PC-9 (cell line): ENCODE measurements at regions not wholly inside any gene's neighbourhood (a gene's known extent, or its start where the extent isn't known, plus 50 kb on each side); places are given as distances from the start of the nearest gene placed in this dataset.

Source experiments
- BruUV-seq: library from RNA; stranded (reverse); fragments of 400-500 nt; replicated peaks from 2 replicates; lab custom pipeline; 2021; lab: Mats Ljungman, UMichigan
- CTCF ChIA-PET: fragments of 300-600 bp; sonication (Branson Sonifier 250); formaldehyde crosslinking; loops from one replicate; lab custom pipeline; 2022; ENCODE audit warnings: antibody characterized with exemption; lab: Charles Lee
- POLR2A ChIA-PET: fragments of 300-600 bp; sonication (Branson Sonifier 250); formaldehyde crosslinking; loops from one replicate; lab custom pipeline; 2022; ENCODE audit warnings: antibody characterized with exemption; ENCODE audit not compliant: unreplicated experiment; lab: Charles Lee
- DNase-seq, 2 experiments: peaks; one replicate each; pipeline versions ENCODE4 v3.0.0 to v3.0.0-alpha.2; 2015 to 2022; ENCODE audit warnings: mixed read lengths in 1 of 2
- H2AFZ ChIP-seq: fragments of 200-600 bp; sonication (generic); 2 replicates; pipeline ENCODE4 v1.8.1; 2017; ENCODE audit warnings: antibody characterized with exemption
- H3F3A ChIP-seq: fragments of 200-600 bp; sonication (generic); 2 replicates; pipeline ENCODE4 v1.8.1; 2017; ENCODE audit warnings: antibody characterized with exemption, mild to moderate bottlenecking, low read depth; ENCODE audit not compliant: insufficient read depth
- H3K27ac ChIP-seq: fragments of 200-600 bp; sonication (generic); 2 replicates; pipeline ENCODE4 v1.6.1; 2016; ENCODE audit warnings: mixed run types
- H3K27me3 ChIP-seq: fragments of 200-600 bp; sonication (generic); 2 replicates; pipeline ENCODE4 v1.6.1; 2016; ENCODE audit warnings: low read depth, mixed run types; ENCODE audit not compliant: insufficient read depth
- H3K36me3 ChIP-seq: fragments of 200-600 bp; sonication (generic); 2 replicates; pipeline ENCODE4 v1.6.1; 2016; ENCODE audit warnings: low read depth, mixed run types
- H3K4me1 ChIP-seq: fragments of 200-600 bp; sonication (generic); replicated peaks from 2 replicates; pipeline ENCODE4 v1.6.1; 2016; ENCODE audit warnings: mixed run types; ENCODE audit not compliant: insufficient read depth
- H3K4me2 ChIP-seq: fragments of 200-600 bp; sonication (generic); 2 replicates; pipeline ENCODE4 v1.6.1; 2017; ENCODE audit warnings: mixed run types
- H3K4me3 ChIP-seq: fragments of 200-600 bp; sonication (generic); 2 replicates; pipeline ENCODE4 v1.6.1; 2016; ENCODE audit warnings: mixed run types
- H3K79me2 ChIP-seq: fragments of 200-600 bp; sonication (generic); 2 replicates; pipeline ENCODE4 v1.6.1; 2017; ENCODE audit warnings: low read depth, mixed run types
- H3K9me2 ChIP-seq: fragments of 200-600 bp; sonication (generic); 2 replicates; pipeline ENCODE4 v1.8.1; 2017; ENCODE audit warnings: mild to moderate bottlenecking; ENCODE audit not compliant: insufficient read depth
- H3K9me3 ChIP-seq: fragments of 200-600 bp; sonication (generic); 2 replicates; pipeline ENCODE4 v1.8.1; 2016; ENCODE audit warnings: low read depth; ENCODE audit not compliant: insufficient read depth
- H4K20me1 ChIP-seq: fragments of 200-600 bp; sonication (generic); 2 replicates; pipeline ENCODE4 v1.8.1; 2017; ENCODE audit not compliant: insufficient read depth
- CTCF ChIP-seq: fragments of 200-600 bp; sonication (generic); conservative IDR thresholded peaks from 2 replicates; pipeline ENCODE4 v1.6.1; 2017; ENCODE audit warnings: mixed run types, antibody characterized with exemption, mild to moderate bottlenecking, moderate library complexity
- EZH2 ChIP-seq: fragments of 200-600 bp; sonication (generic); IDR thresholded peaks from 2 replicates; pipeline ENCODE4 v1.8.0; 2017; ENCODE audit warnings: antibody characterized with exemption, low read depth
- intact Hi-C: fragments of 100-400 bp; cut with micrococcal nuclease; formaldehyde crosslinking; loops from one replicate; pipeline ENCODE4 v1.10.0; 2022; ENCODE audit not compliant: unreplicated experiment

GRCh38 chrX:78437621-78438020 is 110.2 kb upstream of the CYSLTR1 start:
- ChIA-PET POLR2A (no interaction called here), CTCF (no interaction called here)
- Histone ChIP-seq H4K20me1 (no peaks in the 10 kb centered on the region), H3K9me3 (no peaks in the 10 kb centered on the region), H3K27me3 (no peaks in the 10 kb centered on the region), H3K79me2 (no peaks in the 10 kb centered on the region), H3K36me3 (no peaks in the 10 kb centered on the region), H3K27ac (no peak overlapping the region), H3K4me2 (no peak overlapping the region), H2AFZ (no peak overlapping the region), H3F3A (no peaks in the 10 kb centered on the region), H3K4me1 (no peaks in the 10 kb centered on the region), H3K9me2 (no peaks in the 10 kb centered on the region), H3K4me3 (no peak overlapping the region)
- no peak for DNase-seq
- intact Hi-C loops = no loop called here
- BruUV-seq = no TSS peak
- TF ChIP-seq CTCF (no peak), EZH2 (no peak)

- H3K27ac ChIP-seq = no peak overlapping the region
- H3K27me3 ChIP-seq = no peaks in the 10 kb centered on the region
- no peaks in the 10 kb centered on the region for H3F3A ChIP-seq
- H4K20me1 ChIP-seq = no peaks in the 10 kb centered on the region
- no TSS peak for BruUV-seq
- H3K36me3 ChIP-seq = no peaks in the 10 kb centered on the region
- H3K9me3 ChIP-seq = no peaks in the 10 kb centered on the region
- H3K9me2 ChIP-seq = no peaks in the 10 kb centered on the region
- H3K4me2 ChIP-seq = no peak overlapping the region
- ChIA-PET CTCF (no interaction called here), POLR2A (no interaction called here)
- H3K4me3 ChIP-seq = no peak overlapping the region
- TF ChIP-seq EZH2 (no peak), CTCF (no peak)
- intact Hi-C loops = no loop called here
- DNase-seq = no peak
- no peak overlapping the region for H2AFZ ChIP-seq
- no peaks in the 10 kb centered on the region for H3K4me1 ChIP-seq
- no peaks in the 10 kb centered on the region for H3K79me2 ChIP-seq
These were observed 101.8 kb upstream of the CYSLTR1 start for GRCh38 chrX:78429172-78429571.

GRCh38 chrX:78388663-78389062 is 61.3 kb upstream of the CYSLTR1 start:
- Histone ChIP-seq H3K9me3 (no peaks in the 10 kb centered on the region), H3K9me2 (no peaks in the 10 kb centered on the region), H3K27me3 (no peaks in the 10 kb centered on the region), H2AFZ (no peak overlapping the region), H3K27ac (no peak overlapping the region), H3K4me1 (no peaks in the 10 kb centered on the region), H3F3A (no peaks in the 10 kb centered on the region), H3K4me3 (no peak overlapping the region), H4K20me1 (no peaks in the 10 kb centered on the region), H3K36me3 (no peaks in the 10 kb centered on the region), H3K4me2 (no peak overlapping the region), H3K79me2 (no peaks in the 10 kb centered on the region)
- DNase-seq = no peak
- BruUV-seq = no TSS peak
- POLR2A ChIA-PET = no interaction called here
- intact Hi-C loops = no loop called here
- TF ChIP-seq EZH2 (no peak), CTCF (no peak)
- CTCF ChIA-PET = no interaction called here
